ENCODE measurements at regions not wholly inside any gene's neighbourhood (a gene's known extent, or its start where the extent isn't known, plus 50 kb on each side); places are given as distances from the start of the nearest gene placed in this dataset.

GRCh38 chr7:112869111-112869774 is 79.0 kb upstream of the TMEM168 start:
- TF ChIP-seq CTCF (IDR thresholded peaks at IDR 0.05), result peak in 2 of 4 experiments; percentile 25 to 52
- TF ChIP-seq POLR2A (IDR thresholded peaks at IDR 0.05), result no peak
- TF ChIP-seq EP300 (IDR thresholded peaks at IDR 0.05), result no peak

All from gastroesophageal sphincter (tissue), 3 donors.